ENCODE measurements at regions not wholly inside any gene's neighbourhood (a gene's known extent, or its start where the extent isn't known, plus 50 kb on each side); places are given as distances from the start of the nearest gene placed in this dataset.

- no TSS peak for BruUV-seq (replicated peaks)
- Histone ChIP-seq H3K14ac (replicated peaks; ENCODE audit: low read depth, low read length) (no peak overlapping the region), H3K9ac (ENCODE audit: low read depth, low read length) (no peak overlapping the region), H4K20me1 (ENCODE audit: insufficient read depth, low read length) (no peaks in the 10 kb centered on the region), H2AFZ (replicated peaks; ENCODE audit: low read length, poor library complexity) (no peak overlapping the region), H3K9me1 (ENCODE audit: insufficient read depth, low read length) (no peaks in the 10 kb centered on the region), H3K9me3 (ENCODE audit: control insufficient read depth, insufficient read depth, low read length) (peaks cover 12% of the 10 kb centered on the region), H3K27me3 (ENCODE audit: control insufficient read depth, insufficient read depth, low read length) (no peaks in the 10 kb centered on the region), H2BK5ac (ENCODE audit: low read depth, low read length, poor library complexity, severe bottlenecking) (no peak overlapping the region), H3K4me1 (ENCODE audit: control insufficient read depth, insufficient read depth, low read length) (no peaks in the 10 kb centered on the region), H3K4ac (ENCODE audit: low read depth, low read length) (no peak overlapping the region), H3K56ac (ENCODE audit: extremely low read depth, insufficient read depth, low read length) (no peak overlapping the region), H2BK120ac (ENCODE audit: low read depth, low read length) (no peak overlapping the region), H2BK20ac (ENCODE audit: low read depth, low read length) (no peak overlapping the region), H2AK5ac (ENCODE audit: low read depth, low read length) (no peak overlapping the region), H4K8ac (ENCODE audit: low read depth in 2 of 2, low read length in 2 of 2) (no peak overlapping the region), H2AK9ac (replicated peaks; ENCODE audit: low read depth, low read length, poor library complexity) (no peak overlapping the region), H4K91ac (ENCODE audit: insufficient read depth, low read depth, low read length) (no peak overlapping the region), H4K5ac (ENCODE audit: low read depth, low read length) (no peak overlapping the region), H3K79me1 (ENCODE audit: low read depth in 1 of 2, low read length in 2 of 2) (no peaks in the 10 kb centered on the region), H2BK15ac (ENCODE audit: low read depth, low read length) (no peak overlapping the region), H3K18ac (ENCODE audit: low read depth, low read length) (no peak overlapping the region), H3K27ac (ENCODE audit: insufficient read depth, low read length) (no peak overlapping the region), H3K23ac (ENCODE audit: low read depth, low read length) (no peak overlapping the region), H3K4me3 (ENCODE audit: insufficient read depth, low read depth, low read length) (no peak overlapping the region), H3K36me3 (ENCODE audit: control insufficient read depth, insufficient read depth, low read length) (no peaks in the 10 kb centered on the region), H3K4me2 (ENCODE audit: low read depth, low read length) (no peak overlapping the region)
- TF ChIP-seq SMC3 (IDR thresholded peaks at IDR 0.05; ENCODE audit: low read depth, low read length) (no peak), CHD1 (IDR thresholded peaks at IDR 0.05; ENCODE audit: low read depth, low read length) (no peak), RCOR1 (IDR thresholded peaks at IDR 0.05; ENCODE audit: insufficient replicate concordance, low read length) (no peak)
- CTCF ChIA-PET = no interaction called here
- 83% methylated on average over 1 of the region's 5 CpGs; no CpG with 5 or more reads in 1 of the 2 experiments for WGBS, 2 experiments (ENCODE audit: extremely low coverage in 2 of 2, insufficient read length in 1 of 2)
- intact Hi-C loops (cut with micrococcal nuclease) (no loop called here), in situ Hi-C loops (cut with MboI; ENCODE audit: low sequenced_read_pairs) (no loop called here), dilution Hi-C loops (cut with HindIII; ENCODE audit: low sequenced_read_pairs, unreplicated experiment) (no loop called here)
- no peak for DNase-seq
- no peak for ATAC-seq (ENCODE audit: low read depth)
- POLR2A ChIA-PET (ENCODE audit: unreplicated experiment) = no interaction called here
Measured at GRCh38 chrX:146186540-146186939, 368.9 kb downstream of the SLITRK2 start.
